NB4 (cell line): ENCODE measurements at regions not wholly inside any gene's neighbourhood (a gene's known extent, or its start where the extent isn't known, plus 50 kb on each side); places are given as distances from the start of the nearest gene placed in this dataset.

Source experiments
- POLR2A ChIP-seq: IDR thresholded peaks from 2 replicates; pipeline ENCODE4 v1.6.1; 2011; ENCODE audit warnings: mild to moderate bottlenecking; ENCODE audit not compliant: insufficient read length; ENCODE audit errors: extremely low read depth
- TF ChIP-seq, protein P1 (sequence below): IDR thresholded peaks from one replicate; pipeline ENCODE4 v1.5.1; 2012; ENCODE audit warnings: low read depth, low read length

DNA sequence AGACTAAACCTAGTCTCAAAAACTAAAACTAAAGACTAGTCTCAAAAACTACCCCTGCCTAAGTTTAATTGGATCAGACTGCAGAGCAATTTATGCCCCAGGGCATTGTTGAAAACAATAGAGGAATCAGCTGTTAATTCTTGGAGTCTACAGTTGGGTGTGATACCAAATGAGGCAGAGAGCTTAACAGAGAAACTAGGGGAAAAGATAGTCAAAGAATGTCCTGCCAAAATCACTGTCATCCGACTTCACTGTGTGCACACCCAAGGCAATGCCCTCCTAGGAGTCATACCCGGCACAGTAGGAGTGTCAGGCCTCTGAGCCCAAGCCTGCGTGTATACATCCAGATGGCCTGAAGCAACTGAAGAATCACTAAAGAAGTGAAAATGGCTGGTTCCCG lies 90.5 kb upstream of the TOMM7 start:
- TF ChIP-seq, protein P1, sequence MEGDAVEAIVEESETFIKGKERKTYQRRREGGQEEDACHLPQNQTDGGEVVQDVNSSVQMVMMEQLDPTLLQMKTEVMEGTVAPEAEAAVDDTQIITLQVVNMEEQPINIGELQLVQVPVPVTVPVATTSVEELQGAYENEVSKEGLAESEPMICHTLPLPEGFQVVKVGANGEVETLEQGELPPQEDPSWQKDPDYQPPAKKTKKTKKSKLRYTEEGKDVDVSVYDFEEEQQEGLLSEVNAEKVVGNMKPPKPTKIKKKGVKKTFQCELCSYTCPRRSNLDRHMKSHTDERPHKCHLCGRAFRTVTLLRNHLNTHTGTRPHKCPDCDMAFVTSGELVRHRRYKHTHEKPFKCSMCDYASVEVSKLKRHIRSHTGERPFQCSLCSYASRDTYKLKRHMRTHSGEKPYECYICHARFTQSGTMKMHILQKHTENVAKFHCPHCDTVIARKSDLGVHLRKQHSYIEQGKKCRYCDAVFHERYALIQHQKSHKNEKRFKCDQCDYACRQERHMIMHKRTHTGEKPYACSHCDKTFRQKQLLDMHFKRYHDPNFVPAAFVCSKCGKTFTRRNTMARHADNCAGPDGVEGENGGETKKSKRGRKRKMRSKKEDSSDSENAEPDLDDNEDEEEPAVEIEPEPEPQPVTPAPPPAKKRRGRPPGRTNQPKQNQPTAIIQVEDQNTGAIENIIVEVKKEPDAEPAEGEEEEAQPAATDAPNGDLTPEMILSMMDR = no peak
- no peak for TF ChIP-seq POLR2A
